Endothelial cell of umbilical vein (primary cell): ENCODE measurements at regions not wholly inside any gene's neighbourhood (a gene's known extent, or its start where the extent isn't known, plus 50 kb on each side); places are given as distances from the start of the nearest gene placed in this dataset.

Experiments
- BruUV-seq: library from RNA; stranded (reverse); fragments of 400-500 nt; replicated peaks from 2 replicates; lab custom pipeline; 2021; lab: Mats Ljungman, UMichigan
- CTCF ChIA-PET: fragments of 300-600, 350-600 bp; sonication (Branson Sonifier 250); formaldehyde crosslinking; loops from one replicate; lab custom pipeline; 2021; ENCODE audit warnings: antibody characterized with exemption, inconsistent platforms; lab: Charles Lee
- POLR2A ChIA-PET: fragments of 300-600, 350-600 bp; sonication (Branson Sonifier 250); formaldehyde crosslinking; loops from one replicate; lab custom pipeline; 2021; ENCODE audit warnings: antibody characterized with exemption, inconsistent platforms; lab: Charles Lee
- DNase-seq: peaks from one replicate; pipeline ENCODE4 v3.0.0-alpha.2; 2011; ENCODE audit warnings: low read depth, low spot score
- FAIRE-seq: peaks from 2 replicates; lab custom pipeline; 2011; peaks lifted over from hg19 to GRCh38; lab: Jason Lieb, UNC
- H2AFZ ChIP-seq: 2 replicates; pipeline ENCODE4 v1.6.0; 2012; ENCODE audit warnings: low read depth, low read length, control low read depth, inconsistent platforms
- H3K27ac ChIP-seq: 2 replicates; pipeline ENCODE4 v1.5.1; 2011; ENCODE audit warnings: low read depth, mild to moderate bottlenecking, control low read depth, low read length, moderate library complexity; ENCODE audit not compliant: insufficient read depth
- H3K27me3 ChIP-seq, 2 experiments: 2 replicates each; pipeline versions ENCODE4 v1.6.0 to v1.6.1; 2011; ENCODE audit warnings: low read length in 2 of 2, mixed read lengths in 1 of 2; ENCODE audit not compliant: control insufficient read depth in 2 of 2, insufficient read depth in 2 of 2
- H3K36me3 ChIP-seq, 2 experiments: 2 replicates in 1 of 2; 3 replicates in 1 of 2; pipeline ENCODE4 v1.5.1; 2011; ENCODE audit warnings: low read length in 2 of 2, mild to moderate bottlenecking in 1 of 2, moderate library complexity in 1 of 2; ENCODE audit not compliant: control insufficient read depth in 2 of 2, insufficient read depth in 2 of 2; ENCODE audit errors: extremely low read depth in 1 of 2
- H3K4me1 ChIP-seq: 3 replicates; pipeline ENCODE4 v1.5.1; 2011; ENCODE audit warnings: mild to moderate bottlenecking, low read length; ENCODE audit not compliant: control insufficient read depth, insufficient read depth; ENCODE audit errors: extremely low read depth
- H3K4me2 ChIP-seq: 2 replicates; pipeline ENCODE4 v1.6.1; 2011; ENCODE audit warnings: low read length, control low read depth, mixed read lengths; ENCODE audit not compliant: insufficient read depth
- H3K4me3 ChIP-seq, 3 experiments: fragments of 200-600 bp in 1 of 3; sonication (generic), shearing (Covaris generic) in 1 of 3; replicated peaks in 1 of 3; 2 replicates each; pipeline ENCODE4 v1.5.1; 2011 to 2016; ENCODE audit warnings: control low read depth in 3 of 3, low read length in 3 of 3, mild to moderate bottlenecking in 2 of 3, inconsistent platforms in 1 of 3, low read depth in 1 of 3, moderate library complexity in 1 of 3; ENCODE audit not compliant: insufficient read depth in 1 of 3
- H3K79me2 ChIP-seq: 2 replicates; pipeline ENCODE4 v1.6.0; 2012; ENCODE audit warnings: low read length, inconsistent platforms; ENCODE audit not compliant: control insufficient read depth, insufficient read depth
- H3K9ac ChIP-seq: replicated peaks from 2 replicates; pipeline ENCODE3; 2011; ENCODE audit warnings: low read length, control low read depth; ENCODE audit not compliant: insufficient read depth; ENCODE audit errors: extremely low read depth
- H3K9me1 ChIP-seq: replicated peaks from 3 replicates; pipeline ENCODE4 v1.6.0; 2011; ENCODE audit warnings: mild to moderate bottlenecking, low read length; ENCODE audit not compliant: control insufficient read depth, insufficient read depth; ENCODE audit errors: extremely low read depth
- H3K9me3 ChIP-seq: replicated peaks from 2 replicates; pipeline ENCODE4 v1.5.1; 2012; ENCODE audit warnings: low read length, inconsistent platforms; ENCODE audit not compliant: control insufficient read depth, insufficient read depth
- H4K20me1 ChIP-seq: replicated peaks from 2 replicates; pipeline ENCODE3; 2011; ENCODE audit warnings: mild to moderate bottlenecking, low read length; ENCODE audit not compliant: control insufficient read depth, insufficient read depth; ENCODE audit errors: extremely low read depth
- CTCF ChIP-seq, 2 donors: IDR thresholded peaks; 1 replicate in 1 of 2; 2 replicates in 1 of 2; pipeline ENCODE4 v1.5.1; 2011; ENCODE audit warnings: low read length in 2 of 2, mild to moderate bottlenecking in 2 of 2, moderate library complexity in 2 of 2, control low read depth in 1 of 2, inconsistent platforms in 1 of 2, low read depth in 1 of 2; ENCODE audit not compliant: insufficient read depth in 1 of 2; ENCODE audit errors: extremely low read depth in 1 of 2
- EZH2 ChIP-seq: IDR thresholded peaks from 2 replicates; pipeline ENCODE4 v1.6.1; 2012; ENCODE audit warnings: borderline replicate concordance, low read depth, mild to moderate bottlenecking, moderate library complexity, low read length, inconsistent platforms; ENCODE audit not compliant: severe bottlenecking
- FOS ChIP-seq: IDR thresholded peaks from 2 replicates; pipeline ENCODE4 v1.6.1; 2011; ENCODE audit warnings: mild to moderate bottlenecking, low read length, moderate library complexity, borderline replicate concordance; ENCODE audit not compliant: insufficient read depth
- GATA2 ChIP-seq: IDR thresholded peaks from 2 replicates; pipeline ENCODE4 v1.7.0; 2011; ENCODE audit warnings: low read depth, mild to moderate bottlenecking, moderate library complexity, mixed read lengths, low read length; ENCODE audit not compliant: insufficient read length, insufficient read depth
- JUN ChIP-seq: IDR thresholded peaks from 2 replicates; pipeline ENCODE4 v1.6.1; 2011; ENCODE audit warnings: borderline replicate concordance, low read depth; ENCODE audit not compliant: insufficient read length, insufficient read depth
- MAX ChIP-seq: IDR thresholded peaks from 2 replicates; pipeline ENCODE4 v1.6.1; 2011; ENCODE audit not compliant: insufficient read depth, insufficient read length
- MYC ChIP-seq: IDR thresholded peaks from one replicate; pipeline ENCODE4 v1.6.1; 2011; ENCODE audit warnings: mild to moderate bottlenecking, low read depth, low read length
- POLR2A ChIP-seq: IDR thresholded peaks from 2 replicates; pipeline ENCODE4 v1.6.1; 2012; ENCODE audit warnings: low read depth, mild to moderate bottlenecking, control low read depth, low read length
- POLR2AphosphoS5 ChIP-seq: IDR thresholded peaks from 2 replicates; pipeline ENCODE4 v1.6.1; 2012; ENCODE audit warnings: low read depth, mild to moderate bottlenecking, control low read depth, low read length, moderate library complexity; ENCODE audit not compliant: insufficient read depth
- dilution Hi-C: fragments of 300-500 bp; cut with MboI; formaldehyde crosslinking; loops from one replicate; pipeline ENCODE4 v1.15.0; 2019; ENCODE audit warnings: low sequenced_read_pairs; ENCODE audit not compliant: extremely low pct_ligation_motif_present
- intact Hi-C: fragments of 100-400 bp; cut with micrococcal nuclease; formaldehyde crosslinking; loops from one replicate; pipeline ENCODE4 v1.10.0; 2022

- Histone ChIP-seq H3K27ac (no peak overlapping the region), H3K36me3 (no peaks in the 10 kb centered on the region), H4K20me1 (no peaks in the 10 kb centered on the region), H3K9me1 (no peaks in the 10 kb centered on the region), H3K4me3 (no peak overlapping the region), H3K79me2 (no peaks in the 10 kb centered on the region), H3K9me3 (no peaks in the 10 kb centered on the region), H3K4me1 (no peaks in the 10 kb centered on the region), H3K4me2 (no peak overlapping the region), H3K9ac (no peak overlapping the region), H2AFZ (no peak overlapping the region), H3K27me3 (no peaks in the 10 kb centered on the region)
- POLR2A ChIA-PET: no interaction called here
- intact Hi-C loops (no loop called here), dilution Hi-C loops (no loop called here)
- no TSS peak for BruUV-seq
- TF ChIP-seq FOS: no peak
- no peak for DNase-seq
- no peak for FAIRE-seq
- CTCF ChIA-PET: no interaction called here
Observed at GRCh38 chr2:17257189-17257909, 260.9 kb downstream of the RAD51AP2 start.

- intact Hi-C loops: no loop called here
- dilution Hi-C loops: no loop called here
- H3K79me2 ChIP-seq: no peaks in the 10 kb centered on the region
- no peak overlapping the region for H3K27ac ChIP-seq
- ChIA-PET POLR2A (no interaction called here), CTCF (no interaction called here)
- no peaks in the 10 kb centered on the region for H3K9me3 ChIP-seq
- H3K4me2 ChIP-seq: no peak overlapping the region
- H2AFZ ChIP-seq: no peak overlapping the region
- BruUV-seq: no TSS peak
- no peaks in the 10 kb centered on the region for H3K4me1 ChIP-seq
- no peaks in the 10 kb centered on the region for H3K36me3 ChIP-seq
- no peaks in the 10 kb centered on the region for H4K20me1 ChIP-seq
- no peak overlapping the region for H3K9ac ChIP-seq
- DNase-seq: no peak
- no peak for TF ChIP-seq POLR2AphosphoS5
- TF ChIP-seq EZH2: no peak
- no peak for TF ChIP-seq GATA2
- TF ChIP-seq CTCF (IDR thresholded peaks at IDR 0.05; ENCODE audit: extremely low read depth in 1 of 2, insufficient read depth in 1 of 2, low read depth in 1 of 2, low read length in 2 of 2): no peak
- no peak for TF ChIP-seq MAX
- TF ChIP-seq JUN: no peak
- no peak for TF ChIP-seq FOS
- TF ChIP-seq MYC: no peak
- TF ChIP-seq POLR2A: no peak
- FAIRE-seq: no peak
- no peak overlapping the region for H3K4me3 ChIP-seq
- no peaks in the 10 kb centered on the region for H3K27me3 ChIP-seq
- no peaks in the 10 kb centered on the region for H3K9me1 ChIP-seq
Observed at GRCh38 chr2:17255071-17255470, 263.2 kb downstream of the RAD51AP2 start.
